GM18951 (cell line): ENCODE measurements at regions not wholly inside any gene's neighbourhood (a gene's known extent, or its start where the extent isn't known, plus 50 kb on each side); places are given as distances from the start of the nearest gene placed in this dataset.

Experiments used
- POLR2A ChIP-seq: IDR thresholded peaks from 4 replicates; pipeline ENCODE4 v1.6.1; 2011; ENCODE audit warnings: mild to moderate bottlenecking; ENCODE audit not compliant: insufficient read length, insufficient read depth; ENCODE audit errors: extremely low read depth
- in situ Hi-C: fragments of 300-500 bp; cut with MboI; formaldehyde crosslinking; loops from one replicate; pipeline ENCODE4 v1.12.0; 2022; ENCODE audit warnings: low sequenced_read_pairs, mixed read lengths, inconsistent platforms; ENCODE audit not compliant: unreplicated experiment

DNA sequence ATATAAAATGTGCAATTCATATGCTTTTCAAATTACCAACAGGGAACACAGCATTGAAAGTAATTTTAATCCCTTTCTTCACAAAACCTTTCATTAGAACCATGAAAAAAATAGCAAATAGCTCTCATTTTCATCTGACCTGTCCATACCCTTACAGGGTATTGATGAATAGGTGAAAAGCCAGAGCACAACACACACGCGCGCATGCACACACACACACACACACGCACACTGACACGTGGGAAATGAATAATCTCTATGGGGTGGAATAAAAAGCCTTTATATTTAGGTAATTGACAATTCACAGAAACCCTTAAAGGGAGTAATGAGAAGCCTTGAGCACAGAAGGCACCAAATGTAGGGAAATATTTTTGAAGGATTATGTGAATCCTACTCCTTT, 76.2 kb upstream of the POU2AF2 start:
- no peak for TF ChIP-seq POLR2A
- in situ Hi-C loops, result no loop called here

DNA sequence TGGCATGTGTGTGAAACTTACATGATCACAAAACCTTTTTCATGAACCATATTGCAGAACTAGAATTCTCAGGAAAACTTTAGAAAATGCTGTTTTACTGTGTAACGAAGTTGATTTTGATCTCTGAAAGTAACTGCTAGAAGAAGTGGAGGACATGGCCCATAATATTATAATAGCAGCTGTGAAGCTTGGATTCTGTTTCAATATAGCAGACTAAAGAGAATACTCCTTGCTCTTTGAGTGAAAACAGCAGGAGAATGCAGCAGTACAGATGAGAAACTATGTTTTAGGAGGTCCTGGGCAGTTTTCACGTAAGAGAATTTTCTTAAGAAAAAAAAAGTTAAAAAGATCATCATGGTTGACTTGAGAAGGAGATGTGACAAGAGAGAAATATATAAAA, 76.7 kb upstream of the POU2AF2 start:
- in situ Hi-C loops, result no loop called here
- TF ChIP-seq POLR2A, result no peak

DNA sequence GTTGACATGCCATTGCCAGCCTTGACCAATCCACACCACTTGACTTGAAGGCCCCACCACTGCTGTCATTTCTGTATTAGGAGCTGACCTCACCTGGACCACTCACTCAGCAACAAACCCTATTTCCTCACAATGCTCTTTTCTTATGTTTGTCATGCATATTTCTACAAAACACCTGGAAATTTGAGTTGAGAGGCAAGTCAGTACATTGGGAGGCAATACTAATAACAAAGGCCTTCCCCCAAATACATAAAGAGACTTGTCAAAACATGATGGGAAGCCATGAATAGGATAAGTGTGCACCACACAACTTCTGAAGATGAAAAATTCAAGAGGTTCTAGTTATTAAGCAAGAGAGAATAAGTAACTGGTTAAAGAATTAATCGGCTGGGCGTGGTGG, 77.9 kb upstream of the POU2AF2 start:
- TF ChIP-seq POLR2A, result no peak
- in situ Hi-C loops, result no loop called here

DNA sequence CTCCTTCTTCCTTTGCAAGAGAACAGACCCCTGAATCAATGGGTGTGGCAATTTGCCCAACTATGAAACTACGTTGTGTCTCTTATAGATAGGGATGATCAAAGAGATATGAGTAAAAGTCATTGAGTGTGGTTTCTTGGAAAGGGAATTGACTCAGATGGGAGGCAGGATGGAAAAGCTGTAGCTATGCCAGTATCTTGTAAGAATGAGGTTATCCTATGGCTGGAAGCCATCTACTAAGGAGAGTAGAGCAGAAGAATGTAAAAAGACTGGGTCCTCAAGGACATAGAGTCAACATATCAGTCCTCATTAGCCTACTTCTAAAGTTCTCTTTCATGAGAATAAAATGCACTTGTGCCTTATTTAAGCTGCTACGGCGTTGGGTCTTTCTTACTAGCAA, 78.9 kb upstream of the POU2AF2 start:
- in situ Hi-C loops, result no loop called here
- no peak for TF ChIP-seq POLR2A

DNA sequence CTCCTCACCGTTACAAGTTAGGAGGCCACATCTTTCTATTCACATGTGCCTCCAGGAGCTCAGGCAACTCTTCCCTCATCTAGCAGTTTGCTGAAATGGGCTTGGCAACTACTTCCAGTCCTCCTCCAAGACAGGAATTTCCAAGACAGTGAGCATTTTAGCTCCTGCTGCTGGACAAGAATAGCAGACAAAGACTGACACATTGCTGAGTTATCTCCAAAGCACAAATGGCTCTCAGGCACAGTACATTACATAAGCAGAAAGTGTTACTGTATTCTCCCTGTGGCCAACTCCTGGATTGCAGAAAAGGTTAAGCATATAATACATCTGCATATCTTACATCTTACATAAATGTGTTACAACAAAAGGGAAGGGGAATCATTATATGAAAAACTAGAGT, 83.2 kb upstream of the POU2AF2 start:
- in situ Hi-C loops, result no loop called here
- TF ChIP-seq POLR2A, result no peak

DNA sequence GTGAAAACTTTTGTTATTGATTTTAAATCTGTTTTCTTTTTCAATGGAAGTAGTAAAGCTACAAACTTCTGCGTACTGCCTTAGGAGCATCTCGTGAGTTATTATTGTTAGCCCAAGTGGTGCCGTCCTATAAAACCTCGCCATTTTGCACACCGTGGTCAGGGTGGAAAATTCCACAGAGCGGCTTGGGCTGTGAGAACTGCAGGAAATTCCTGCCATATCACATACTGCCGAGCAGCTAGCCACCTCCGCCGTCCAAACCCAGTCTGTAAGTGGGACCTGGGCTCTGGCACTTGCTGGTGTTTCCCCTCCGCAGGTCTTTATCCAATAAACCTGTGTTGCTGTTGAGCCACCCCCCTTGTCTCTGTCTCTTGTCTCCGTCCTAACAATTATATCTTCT, 88.0 kb upstream of the POU2AF2 start:
- TF ChIP-seq POLR2A, result no peak
- in situ Hi-C loops, result no loop called here

DNA sequence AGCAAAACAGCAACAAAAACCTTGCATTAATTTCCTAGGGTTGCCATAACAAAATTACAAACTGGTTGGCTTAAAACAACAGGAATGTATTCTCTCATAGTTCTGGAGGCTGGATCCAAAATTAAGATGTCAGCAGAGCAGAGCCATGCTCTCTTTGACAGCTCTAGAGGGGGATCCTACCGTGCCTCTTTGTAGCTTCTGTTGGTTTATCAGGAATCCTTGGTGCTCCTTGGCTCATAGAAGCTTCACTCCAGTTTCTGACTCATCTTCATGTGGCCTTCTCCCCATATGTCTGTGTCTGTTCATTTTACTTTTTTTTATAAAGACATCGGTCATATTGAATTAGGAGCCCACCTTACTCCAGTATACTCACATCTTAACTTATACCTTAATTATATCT, 90.5 kb upstream of the POU2AF2 start:
- in situ Hi-C loops, result no loop called here
- TF ChIP-seq POLR2A, result no peak

DNA sequence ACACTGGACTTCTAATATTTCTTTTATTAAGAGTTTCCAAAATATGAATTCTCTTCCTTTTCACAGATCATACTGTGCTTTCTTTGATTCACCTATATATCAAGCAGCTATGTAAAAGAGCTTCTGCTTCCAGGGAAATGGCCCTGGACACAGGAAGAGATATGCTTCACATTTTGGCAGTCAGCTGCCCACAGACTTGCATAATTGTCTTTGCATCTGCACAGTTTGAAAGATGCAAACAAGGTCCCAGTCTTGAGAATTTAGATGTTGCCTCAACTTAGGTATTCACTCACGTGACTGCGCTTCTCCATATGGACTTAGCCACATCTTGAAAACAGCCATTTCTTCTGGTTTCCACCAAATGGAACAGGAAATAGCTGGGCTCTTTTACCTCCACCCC, 92.3 kb upstream of the POU2AF2 start:
- in situ Hi-C loops, result no loop called here
- no peak for TF ChIP-seq POLR2A

DNA sequence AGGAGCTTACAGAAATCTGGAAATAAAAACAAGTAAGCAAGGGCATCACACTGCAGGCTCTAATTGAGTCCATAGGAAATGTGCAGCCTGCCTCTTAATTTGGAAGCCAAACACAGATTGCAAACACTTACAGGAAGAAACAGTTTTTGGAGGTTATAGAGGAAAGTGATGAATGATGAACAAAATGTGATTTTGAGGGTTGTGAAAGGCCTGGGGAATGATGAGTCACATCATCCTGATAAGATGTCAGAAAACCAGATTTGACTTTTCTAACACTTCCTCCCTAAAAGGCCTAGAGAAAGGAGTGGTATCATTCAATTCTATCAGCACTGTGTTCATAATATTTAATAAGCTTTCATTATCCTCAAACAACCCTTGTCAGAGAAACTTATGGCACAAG, 96.6 kb upstream of the POU2AF2 start:
- no peak for TF ChIP-seq POLR2A
- in situ Hi-C loops, result no loop called here

DNA sequence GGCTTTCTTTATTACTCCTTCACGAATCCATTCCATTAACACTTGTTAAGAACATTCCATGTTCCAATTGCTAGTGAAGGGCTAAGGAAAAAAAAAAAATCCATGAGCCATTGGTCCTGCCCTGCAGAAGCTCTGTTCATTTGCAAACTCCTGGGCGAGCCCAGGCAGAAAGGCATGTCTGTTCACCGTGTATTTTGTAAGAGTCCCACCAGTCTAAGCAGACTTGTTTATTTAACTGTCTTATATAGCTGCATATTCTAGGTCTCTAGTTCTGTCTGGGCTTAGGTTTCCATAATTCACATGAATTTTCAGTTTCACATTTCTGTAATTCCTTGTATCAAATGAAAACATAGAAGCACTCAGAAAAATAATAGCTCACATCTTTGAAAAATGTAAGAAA, 97.4 kb upstream of the POU2AF2 start:
- TF ChIP-seq POLR2A, result no peak
- in situ Hi-C loops, result no loop called here

DNA sequence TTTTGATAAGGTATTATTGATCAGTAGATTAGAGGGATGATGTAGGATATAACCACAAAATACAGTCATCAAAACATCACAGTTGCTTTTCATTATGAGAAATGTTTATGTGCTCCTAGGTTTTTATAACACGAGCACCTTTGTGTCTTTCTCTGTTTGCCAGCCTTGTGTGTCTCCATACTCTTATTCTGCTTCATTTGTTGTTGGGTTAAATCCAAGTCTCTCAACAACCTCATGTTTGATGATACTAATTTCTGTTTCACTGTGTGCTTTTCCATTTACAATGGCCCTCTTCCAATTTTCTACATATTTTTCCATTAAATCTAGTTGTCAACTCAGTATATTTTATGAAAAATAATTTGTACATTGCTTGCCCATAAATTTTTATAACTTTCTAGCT, 107.7 kb upstream of the POU2AF2 start:
- no peak for TF ChIP-seq POLR2A
- in situ Hi-C loops, result no loop called here

DNA sequence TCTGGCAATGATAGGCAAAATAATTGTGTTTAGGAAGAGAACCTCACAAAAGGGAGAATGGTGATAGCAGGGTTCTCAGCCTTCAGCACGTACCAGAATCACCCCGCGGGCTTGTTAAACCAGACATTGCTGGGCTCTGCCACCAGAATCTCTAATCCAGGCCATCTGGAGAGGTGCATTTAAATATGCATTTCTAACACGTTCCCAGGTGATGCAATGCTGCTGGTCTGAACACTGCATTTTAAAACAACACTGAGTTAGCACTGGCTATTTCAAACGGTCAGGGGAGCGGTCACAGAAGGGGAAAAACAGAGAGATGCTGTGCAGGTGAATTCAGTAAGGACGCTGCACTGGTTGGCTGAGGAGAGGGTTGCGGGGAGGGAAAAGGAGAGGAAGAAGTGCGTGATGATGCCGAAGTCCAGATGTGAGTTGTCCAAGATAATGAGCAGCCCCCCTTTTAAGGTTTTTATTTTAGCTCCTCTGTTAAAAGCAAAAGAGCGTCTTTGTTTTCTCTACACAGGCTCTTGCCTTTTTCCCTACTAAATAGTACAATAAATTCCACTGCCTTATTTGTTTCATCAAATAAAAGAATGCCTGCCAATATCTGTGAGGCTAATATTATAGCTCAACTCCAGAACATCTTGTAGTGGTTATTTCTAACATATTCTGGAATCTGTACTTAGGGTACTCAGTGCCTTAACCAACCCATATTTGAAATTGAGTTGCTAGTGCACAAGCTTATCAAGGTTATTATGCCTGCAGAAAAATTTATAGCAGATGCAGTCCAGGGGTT, 109.6 kb upstream of the POU2AF2 start:
- in situ Hi-C loops, result no loop called here
- no peak for TF ChIP-seq POLR2A

DNA sequence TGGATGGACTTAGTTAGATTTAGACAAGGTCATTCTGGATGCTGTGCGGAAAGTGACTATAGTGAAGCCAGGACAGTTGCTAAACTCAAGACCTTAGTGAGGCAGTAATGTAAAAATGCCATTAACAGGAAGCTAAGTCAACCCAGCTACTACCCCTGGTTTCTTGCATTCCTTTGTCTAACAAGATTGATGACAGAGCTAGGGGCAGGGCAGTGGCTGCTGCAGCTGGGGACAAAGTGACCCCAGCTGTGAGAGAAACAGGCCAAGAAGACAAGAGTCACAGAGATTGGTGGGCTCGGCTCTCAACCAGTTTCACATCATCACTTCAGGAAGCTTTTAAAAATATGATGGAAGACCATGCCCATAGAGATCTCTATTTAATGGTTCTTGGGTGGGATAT, 110.4 kb upstream of the POU2AF2 start:
- TF ChIP-seq POLR2A, result no peak
- in situ Hi-C loops, result no loop called here

DNA sequence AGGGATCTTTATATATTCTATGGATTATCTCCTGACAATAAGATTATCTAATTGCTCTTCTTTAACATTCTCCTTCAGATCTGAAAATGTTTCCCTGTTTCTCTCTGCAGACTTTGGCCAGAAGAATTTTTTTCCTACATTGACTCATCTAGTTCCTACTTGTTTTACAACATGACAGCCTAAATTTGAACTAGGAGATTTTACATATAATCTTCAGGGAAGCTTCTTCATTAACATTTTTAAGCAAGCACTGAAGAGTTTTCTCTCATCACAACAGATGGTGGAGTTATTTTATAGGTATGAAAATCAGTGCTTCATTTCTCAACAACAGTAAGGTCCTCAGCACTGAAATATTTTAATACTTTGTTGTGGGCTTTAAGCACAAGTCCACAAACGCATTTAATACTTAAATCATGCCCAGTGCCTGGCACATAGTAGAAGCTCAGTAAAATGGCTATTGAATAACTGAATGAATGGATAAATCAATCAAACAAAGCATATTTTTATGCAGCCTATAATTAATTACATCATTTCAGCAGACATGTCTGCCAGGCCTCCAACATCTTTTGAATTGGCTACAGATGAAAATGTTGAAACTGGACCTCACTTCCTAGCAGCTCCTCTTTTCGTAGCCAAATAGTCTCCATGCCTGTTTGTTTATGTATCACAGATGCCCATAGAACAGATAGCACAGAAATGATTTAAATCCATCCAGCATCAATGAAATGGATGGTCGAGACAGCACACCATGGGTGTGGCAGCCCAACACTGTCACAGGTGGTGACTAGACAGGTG, 117.3 kb upstream of the POU2AF2 start:
- TF ChIP-seq POLR2A, result no peak
- in situ Hi-C loops, result no loop called here
